ENCODE measurements at regions not wholly inside any gene's neighbourhood (a gene's known extent, or its start where the extent isn't known, plus 50 kb on each side); places are given as distances from the start of the nearest gene placed in this dataset.

DNA sequence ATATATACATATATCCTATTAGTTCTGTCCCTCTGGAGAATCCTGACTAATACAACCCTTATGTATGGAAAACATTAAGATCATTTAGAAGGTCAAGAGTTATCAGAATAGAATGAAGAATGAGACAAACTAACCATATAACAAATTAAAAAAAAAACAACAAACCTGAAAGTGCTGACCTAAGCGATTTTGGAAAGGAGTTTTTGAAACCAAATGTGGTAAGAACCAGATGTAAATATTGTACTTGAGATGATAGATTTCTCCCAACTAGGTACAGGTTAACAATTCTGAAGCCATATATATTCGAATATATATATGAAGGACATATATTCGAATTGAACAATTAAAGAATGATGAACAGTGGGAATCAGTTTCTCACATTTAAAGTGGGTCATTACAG, 917.8 kb upstream of the SLC39A10 start:
- Histone ChIP-seq H3K9me2 (ENCODE audit: insufficient read depth) (no peaks in the 10 kb centered on the region), H2AFZ (no peak overlapping the region), H3K36me3 (ENCODE audit: low read depth) (no peaks in the 10 kb centered on the region), H3F3A (ENCODE audit: insufficient read depth, low read depth) (no peaks in the 10 kb centered on the region), H3K9me3 (ENCODE audit: insufficient read depth, low read depth) (no peaks in the 10 kb centered on the region), H3K79me2 (ENCODE audit: low read depth) (no peaks in the 10 kb centered on the region), H3K4me1 (replicated peaks; ENCODE audit: insufficient read depth) (no peaks in the 10 kb centered on the region), H3K27ac (no peak overlapping the region), H3K4me2 (no peak overlapping the region), H3K4me3 (no peak overlapping the region), H4K20me1 (ENCODE audit: insufficient read depth) (no peaks in the 10 kb centered on the region), H3K27me3 (ENCODE audit: insufficient read depth, low read depth) (no peaks in the 10 kb centered on the region)
- BruUV-seq (replicated peaks), result no TSS peak
- TF ChIP-seq EZH2 (IDR thresholded peaks at IDR 0.05; ENCODE audit: low read depth), result no peak
- TF ChIP-seq, protein P1, sequence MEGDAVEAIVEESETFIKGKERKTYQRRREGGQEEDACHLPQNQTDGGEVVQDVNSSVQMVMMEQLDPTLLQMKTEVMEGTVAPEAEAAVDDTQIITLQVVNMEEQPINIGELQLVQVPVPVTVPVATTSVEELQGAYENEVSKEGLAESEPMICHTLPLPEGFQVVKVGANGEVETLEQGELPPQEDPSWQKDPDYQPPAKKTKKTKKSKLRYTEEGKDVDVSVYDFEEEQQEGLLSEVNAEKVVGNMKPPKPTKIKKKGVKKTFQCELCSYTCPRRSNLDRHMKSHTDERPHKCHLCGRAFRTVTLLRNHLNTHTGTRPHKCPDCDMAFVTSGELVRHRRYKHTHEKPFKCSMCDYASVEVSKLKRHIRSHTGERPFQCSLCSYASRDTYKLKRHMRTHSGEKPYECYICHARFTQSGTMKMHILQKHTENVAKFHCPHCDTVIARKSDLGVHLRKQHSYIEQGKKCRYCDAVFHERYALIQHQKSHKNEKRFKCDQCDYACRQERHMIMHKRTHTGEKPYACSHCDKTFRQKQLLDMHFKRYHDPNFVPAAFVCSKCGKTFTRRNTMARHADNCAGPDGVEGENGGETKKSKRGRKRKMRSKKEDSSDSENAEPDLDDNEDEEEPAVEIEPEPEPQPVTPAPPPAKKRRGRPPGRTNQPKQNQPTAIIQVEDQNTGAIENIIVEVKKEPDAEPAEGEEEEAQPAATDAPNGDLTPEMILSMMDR (conservative IDR thresholded peaks at IDR 0.05), result no peak
- ChIA-PET CTCF (no interaction called here), POLR2A (ENCODE audit: unreplicated experiment) (no interaction called here)
- no peak for DNase-seq
- intact Hi-C loops (cut with micrococcal nuclease; ENCODE audit: unreplicated experiment), result no loop called here

DNA sequence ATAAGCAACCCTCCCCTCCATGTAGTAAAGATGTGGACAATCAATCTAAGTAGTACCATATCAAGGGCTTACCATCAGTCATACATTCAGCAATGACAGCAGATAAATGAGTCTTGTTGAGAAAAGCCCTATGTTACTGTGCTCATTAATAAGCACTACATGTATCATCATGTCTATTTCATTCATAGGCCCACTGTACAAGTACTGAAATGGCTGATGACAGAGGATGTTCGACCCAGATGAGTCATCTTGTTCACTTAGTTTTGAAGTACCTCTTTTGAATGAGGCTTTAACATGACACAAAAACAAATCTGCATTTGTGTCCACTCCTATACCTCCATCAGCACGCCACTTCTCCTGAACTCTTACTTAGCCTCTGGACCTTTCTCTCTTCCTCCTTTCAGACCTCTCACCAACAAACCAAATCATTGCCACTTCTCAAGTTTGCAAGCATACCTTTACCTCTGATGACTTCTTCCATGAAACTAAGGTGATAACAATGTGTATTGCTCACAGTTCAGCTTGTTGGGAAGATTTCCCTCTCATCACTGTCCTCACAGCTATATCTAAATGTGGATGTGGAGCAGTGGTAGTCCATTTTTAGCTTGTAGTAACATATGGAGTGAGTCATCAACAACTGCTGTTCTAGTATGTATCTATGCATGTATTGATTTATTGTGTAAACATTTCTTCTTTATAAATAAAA, 921.0 kb upstream of the SLC39A10 start:
- Histone ChIP-seq H3K4me1 (replicated peaks; ENCODE audit: insufficient read depth) (no peaks in the 10 kb centered on the region), H3F3A (ENCODE audit: insufficient read depth, low read depth) (no peaks in the 10 kb centered on the region), H4K20me1 (ENCODE audit: insufficient read depth) (no peaks in the 10 kb centered on the region), H3K36me3 (ENCODE audit: low read depth) (no peaks in the 10 kb centered on the region), H3K9me3 (ENCODE audit: insufficient read depth, low read depth) (no peaks in the 10 kb centered on the region), H2AFZ (no peak overlapping the region), H3K9me2 (ENCODE audit: insufficient read depth) (no peaks in the 10 kb centered on the region), H3K4me3 (no peak overlapping the region), H3K79me2 (ENCODE audit: low read depth) (no peaks in the 10 kb centered on the region), H3K27ac (no peak overlapping the region), H3K4me2 (no peak overlapping the region), H3K27me3 (ENCODE audit: insufficient read depth, low read depth) (no peaks in the 10 kb centered on the region)
- DNase-seq, result no peak
- CTCF ChIA-PET, result no interaction called here
- POLR2A ChIA-PET (ENCODE audit: unreplicated experiment), result no interaction called here
- TF ChIP-seq, protein P1 (conservative IDR thresholded peaks at IDR 0.05), result no peak
- no peak for TF ChIP-seq EZH2 (IDR thresholded peaks at IDR 0.05; ENCODE audit: low read depth)
- intact Hi-C loops (cut with micrococcal nuclease; ENCODE audit: unreplicated experiment), result no loop called here
- BruUV-seq (replicated peaks), result no TSS peak

DNA sequence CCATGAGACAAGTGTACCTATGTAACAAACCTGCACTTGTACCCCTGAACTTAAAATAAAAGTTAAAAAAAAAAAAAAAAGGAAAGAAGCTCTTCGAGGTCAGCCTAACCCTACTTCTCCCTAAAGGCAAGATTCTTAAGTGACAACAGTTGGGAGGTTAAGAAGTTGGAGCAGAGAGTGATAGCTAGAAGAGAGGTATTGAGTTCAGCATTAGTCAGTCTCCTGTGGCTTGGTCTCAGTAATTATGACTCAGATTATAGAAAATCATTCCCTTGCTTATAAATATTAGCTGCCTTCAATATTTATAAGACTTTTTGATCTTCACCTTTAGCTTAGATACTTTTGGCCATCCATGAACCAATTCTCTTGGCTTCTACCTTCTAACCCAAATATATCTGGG, 926.8 kb upstream of the SLC39A10 start:
- Histone ChIP-seq H3F3A (ENCODE audit: insufficient read depth, low read depth) (no peaks in the 10 kb centered on the region), H3K9me2 (ENCODE audit: insufficient read depth) (no peaks in the 10 kb centered on the region), H3K36me3 (ENCODE audit: low read depth) (no peaks in the 10 kb centered on the region), H3K27me3 (ENCODE audit: insufficient read depth, low read depth) (no peaks in the 10 kb centered on the region), H4K20me1 (ENCODE audit: insufficient read depth) (no peaks in the 10 kb centered on the region), H3K9me3 (ENCODE audit: insufficient read depth, low read depth) (no peaks in the 10 kb centered on the region), H2AFZ (no peak overlapping the region), H3K4me2 (no peak overlapping the region), H3K4me1 (replicated peaks; ENCODE audit: insufficient read depth) (no peaks in the 10 kb centered on the region), H3K4me3 (no peak overlapping the region), H3K27ac (no peak overlapping the region), H3K79me2 (ENCODE audit: low read depth) (no peaks in the 10 kb centered on the region)
- POLR2A ChIA-PET (ENCODE audit: unreplicated experiment), result no interaction called here
- TF ChIP-seq, protein P1 (conservative IDR thresholded peaks at IDR 0.05), result no peak
- TF ChIP-seq EZH2 (IDR thresholded peaks at IDR 0.05; ENCODE audit: low read depth), result no peak
- BruUV-seq (replicated peaks), result no TSS peak
- CTCF ChIA-PET, result no interaction called here
- intact Hi-C loops (cut with micrococcal nuclease; ENCODE audit: unreplicated experiment), result no loop called here
- no peak for DNase-seq

All from PC-9 (cell line).